Inflammatory macrophage (primary cell): ENCODE measurements at regions not wholly inside any gene's neighbourhood (a gene's known extent, or its start where the extent isn't known, plus 50 kb on each side); places are given as distances from the start of the nearest gene placed in this dataset.
A peak's percentile ranks its signal among the peaks of the same experiment; 100 is the strongest.

Experiments
- DNase-seq, 2 donors: peaks; one replicate each; pipeline ENCODE4 v3.0.0-alpha.2; 2020 to 2022

DNA sequence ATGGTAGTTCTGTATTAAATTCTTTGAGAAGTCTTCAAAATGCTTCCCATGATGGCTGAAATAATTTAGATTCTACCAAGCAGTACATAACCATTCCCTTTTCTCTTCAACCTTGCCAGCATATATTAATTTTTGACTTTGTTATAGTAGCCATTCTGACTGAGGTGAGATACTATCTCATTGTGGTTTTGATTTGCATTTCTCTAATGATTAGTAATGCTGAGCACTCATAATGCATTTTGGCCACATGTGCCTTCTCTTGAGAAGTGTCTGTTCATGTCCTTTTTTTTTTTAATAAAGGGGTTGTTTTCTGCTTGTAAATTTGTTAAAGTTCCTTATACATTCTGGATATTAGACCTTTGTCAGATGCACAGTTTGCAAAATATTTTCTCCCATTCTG is 173.9 kb downstream of the CALCRL start:
- DNase-seq = no peak

DNA sequence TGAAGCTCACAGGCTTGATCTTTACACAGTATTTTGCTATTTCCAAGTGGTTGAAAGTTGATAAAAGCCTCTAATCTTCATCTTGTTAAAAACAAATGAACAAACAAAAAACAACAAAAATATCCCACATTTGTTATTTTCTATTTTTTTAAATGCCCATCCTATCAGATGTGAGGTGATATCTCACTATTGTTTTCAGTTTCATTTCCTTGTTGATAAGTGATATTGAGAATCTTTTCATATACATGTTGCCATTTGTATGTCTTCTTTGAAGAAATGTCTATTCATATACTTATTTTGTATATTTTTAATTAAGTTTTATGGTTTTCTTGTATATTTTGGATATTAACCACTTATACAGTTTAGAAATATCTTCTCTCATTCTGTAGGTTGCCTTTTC is 175.8 kb downstream of the CALCRL start:
- no peak for DNase-seq

DNA sequence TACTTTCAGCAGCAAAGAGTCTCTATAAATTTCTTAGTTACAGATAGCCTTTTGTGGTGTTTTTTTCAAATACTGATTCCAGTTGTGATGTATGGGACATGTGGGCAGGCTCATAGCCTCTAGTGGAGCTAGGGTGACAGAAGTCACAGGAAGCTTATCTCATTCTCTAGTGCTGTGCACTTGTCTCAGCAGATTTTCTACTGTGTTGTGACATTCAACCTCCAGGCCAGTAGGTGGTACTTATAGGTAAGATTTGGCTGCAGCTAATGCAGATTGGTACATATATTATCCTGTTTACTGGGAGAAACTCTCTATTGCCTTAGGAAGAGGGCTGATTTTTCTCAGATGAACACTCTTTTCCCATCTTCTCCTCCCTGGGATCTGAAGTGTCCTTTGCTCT is 176.2 kb downstream of the CALCRL start:
- DNase-seq = no peak

DNA sequence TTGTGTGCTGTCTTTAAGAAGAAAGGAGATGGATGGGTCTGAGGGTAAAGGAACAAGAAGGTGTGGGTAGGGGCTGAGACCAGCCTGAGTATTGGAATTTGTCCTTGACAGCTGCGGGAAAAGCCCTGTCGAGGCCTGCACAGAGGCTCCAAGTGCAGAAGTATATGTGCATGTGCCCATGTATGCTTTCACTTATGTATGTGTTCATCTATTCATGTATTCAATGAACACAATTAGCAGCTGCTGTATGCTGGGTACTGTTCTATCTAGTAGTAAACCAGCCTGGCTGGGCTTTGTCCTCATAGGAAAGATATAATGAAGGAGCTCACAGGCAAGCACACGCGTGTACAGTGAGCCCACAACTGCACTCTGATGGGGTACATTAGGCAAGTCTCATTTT is 181.4 kb downstream of the CALCRL start:
- DNase-seq = no peak

DNA sequence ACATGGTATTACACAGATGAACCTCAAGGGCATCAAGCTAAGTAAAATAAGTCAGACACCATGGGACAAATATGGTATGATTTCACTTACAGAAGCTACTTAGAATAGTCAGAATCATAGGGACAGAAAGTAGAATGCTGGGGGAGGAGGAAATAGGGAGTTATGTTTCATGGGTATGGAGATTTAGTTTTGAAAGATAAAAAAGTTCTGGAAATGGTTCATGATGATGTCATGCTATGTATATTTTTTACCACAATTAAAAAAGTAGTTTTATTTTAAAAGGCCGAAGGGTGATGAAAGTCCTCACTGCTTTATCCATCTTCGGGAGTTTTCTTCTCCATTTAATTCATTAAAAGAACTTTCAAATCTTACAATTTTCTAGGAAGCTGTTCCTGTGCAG is 181.9 kb downstream of the CALCRL start:
- DNase-seq = no peak

DNA sequence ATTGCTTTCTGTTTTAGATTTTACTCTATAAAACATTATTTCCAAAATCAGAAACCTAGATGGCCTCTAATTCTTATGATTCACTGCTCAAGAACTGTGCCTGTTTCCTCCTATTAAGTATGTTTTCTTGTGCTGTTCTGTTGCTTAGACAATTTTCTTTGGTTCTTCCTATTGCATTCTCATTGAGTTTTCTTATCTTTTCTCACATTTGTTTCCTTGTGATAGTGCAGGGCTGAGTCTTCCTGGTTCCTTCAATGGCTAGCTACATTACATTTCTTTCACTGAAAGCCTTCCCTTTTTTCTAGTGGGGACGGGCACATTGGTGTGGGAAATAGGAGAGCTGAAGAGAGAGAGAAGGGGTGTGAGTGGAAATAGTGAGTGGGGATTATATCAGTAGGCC is 183.4 kb downstream of the CALCRL start:
- no peak for DNase-seq

DNA sequence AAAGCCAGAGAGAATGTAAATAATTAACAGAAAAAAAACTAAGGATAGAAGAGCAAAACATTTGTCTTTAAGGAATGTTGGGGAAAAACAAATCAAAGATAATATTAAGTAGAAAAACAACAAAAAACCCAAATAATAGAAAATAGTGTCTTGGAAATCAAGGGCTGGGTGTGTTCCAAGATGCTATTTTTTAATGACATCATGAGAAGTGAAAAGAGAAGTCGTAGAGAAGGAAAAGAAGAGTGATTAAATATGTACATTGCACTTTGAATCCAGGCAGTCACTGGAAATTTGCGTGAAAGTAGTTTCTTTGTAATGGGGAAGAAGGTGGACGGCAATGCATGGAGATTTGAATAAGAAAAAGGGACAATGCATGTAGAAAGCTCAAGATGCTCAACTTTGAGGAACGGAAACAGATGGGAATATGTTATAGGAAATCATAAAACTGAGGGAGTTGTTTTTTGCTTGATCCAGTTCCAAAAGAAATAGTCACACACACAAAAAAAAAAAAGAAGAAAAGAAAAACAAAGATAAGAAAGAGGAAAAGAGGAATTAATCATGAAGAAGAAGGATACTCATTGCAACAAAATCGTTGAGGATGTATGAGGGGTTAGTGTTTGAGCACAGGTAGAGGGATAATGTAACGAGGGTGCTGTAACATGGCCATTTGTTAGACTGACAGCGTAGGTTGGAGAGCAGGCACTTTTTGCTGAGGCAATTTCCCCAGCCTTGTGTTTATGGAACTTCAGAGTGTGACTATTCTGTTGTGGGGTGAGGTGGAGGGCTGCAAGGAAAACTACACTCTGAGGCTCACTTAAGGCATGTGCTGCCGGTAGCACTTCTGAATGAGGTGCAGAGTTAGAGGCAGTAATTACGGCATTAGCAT is 184.1 kb downstream of the CALCRL start:
- DNase-seq = no peak

DNA sequence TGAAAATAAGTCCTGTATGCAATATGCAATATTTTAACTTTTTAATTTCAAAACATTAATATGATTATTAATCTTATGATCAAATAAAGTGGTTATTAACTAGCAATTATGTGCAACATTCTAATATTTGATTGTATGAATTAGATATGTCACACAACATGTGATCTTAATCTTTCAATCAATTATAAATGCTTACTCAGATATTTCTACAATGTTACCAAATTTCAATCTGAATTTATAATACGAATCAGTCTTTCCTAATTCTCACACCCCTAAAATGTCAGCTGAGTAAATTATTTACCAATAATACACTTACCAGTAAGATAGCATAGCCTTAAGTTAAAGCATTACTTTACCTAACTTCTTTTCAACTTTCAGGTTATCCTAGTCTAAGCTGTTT is 186.3 kb downstream of the CALCRL start:
- DNase-seq = no peak

DNA sequence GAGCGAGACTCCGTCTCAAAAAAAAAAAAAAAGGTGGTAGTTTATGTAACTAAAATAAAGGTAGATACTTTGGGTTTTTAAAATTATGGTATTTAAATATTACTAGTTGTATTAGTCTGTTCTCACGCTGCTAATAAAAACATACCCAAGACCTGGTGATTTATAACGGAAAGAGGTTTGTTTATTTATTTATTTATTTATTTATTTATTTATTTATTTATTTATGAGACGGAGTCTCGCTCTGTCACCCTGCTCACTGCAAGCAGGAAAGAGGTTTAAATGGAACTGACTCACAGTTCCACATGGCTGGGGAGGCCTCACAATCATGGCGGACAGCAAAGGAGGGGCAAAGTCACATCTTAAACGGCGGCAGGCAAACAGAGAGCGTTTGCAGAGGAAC is 196.0 kb downstream of the CALCRL start:
- DNase-seq = no peak

DNA sequence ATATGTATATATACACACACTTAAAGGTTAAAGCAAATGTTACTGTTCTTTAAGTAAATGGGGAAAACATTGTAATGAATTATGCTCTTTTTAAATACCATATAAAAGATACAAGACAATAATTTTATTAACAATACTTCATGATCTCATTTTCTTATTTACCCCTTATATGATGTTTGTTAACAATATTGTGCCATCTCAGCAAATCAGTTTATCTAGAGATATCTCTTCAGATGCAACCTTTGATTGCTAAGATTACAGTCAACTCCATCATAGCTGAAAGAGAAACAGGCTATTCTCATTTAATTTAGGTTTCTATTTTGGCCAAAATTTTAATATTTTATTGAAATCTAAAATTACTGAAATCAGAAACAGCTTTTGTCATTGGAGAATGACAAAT is 197.9 kb downstream of the CALCRL start:
- no peak for DNase-seq

DNA sequence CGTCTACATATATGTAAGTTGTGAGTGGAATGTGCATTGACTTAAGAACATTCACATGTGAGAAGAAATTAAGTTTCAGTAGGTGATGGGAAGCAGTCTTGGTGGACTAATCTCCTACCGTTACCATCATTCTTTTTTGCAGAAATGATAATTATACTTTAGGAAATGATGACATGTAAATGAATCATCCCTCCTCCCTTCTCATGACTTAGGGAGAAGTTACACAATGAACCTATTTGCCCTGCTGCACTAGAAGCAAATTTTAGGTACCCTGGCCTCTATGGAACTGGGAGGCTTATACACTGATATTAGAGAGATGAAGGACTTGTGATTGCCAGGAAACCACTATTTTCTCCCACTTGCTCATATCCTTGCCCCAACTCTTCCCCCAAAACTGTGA is 214.2 kb downstream of the CALCRL start:
- peak; percentile 3 to 4 for DNase-seq

DNA sequence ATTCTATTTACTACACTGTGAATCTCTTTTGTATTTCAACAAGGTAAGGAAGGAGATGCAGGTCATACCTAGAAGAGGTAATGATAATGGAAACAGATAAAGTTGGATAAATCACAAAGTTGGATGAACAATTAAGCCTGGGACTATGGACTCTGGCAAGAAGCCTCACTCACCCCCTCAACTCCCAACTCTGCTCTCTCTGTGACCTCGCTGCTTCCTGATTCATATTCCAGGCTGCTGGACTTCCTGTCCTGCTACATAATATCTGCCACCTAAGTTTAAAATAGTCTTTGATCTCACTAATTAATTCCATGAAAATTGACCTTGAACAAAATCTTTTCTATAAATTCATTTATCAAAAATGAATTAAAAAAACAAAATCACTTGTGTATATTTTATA is 215.3 kb downstream of the CALCRL start:
- DNase-seq = no peak

DNA sequence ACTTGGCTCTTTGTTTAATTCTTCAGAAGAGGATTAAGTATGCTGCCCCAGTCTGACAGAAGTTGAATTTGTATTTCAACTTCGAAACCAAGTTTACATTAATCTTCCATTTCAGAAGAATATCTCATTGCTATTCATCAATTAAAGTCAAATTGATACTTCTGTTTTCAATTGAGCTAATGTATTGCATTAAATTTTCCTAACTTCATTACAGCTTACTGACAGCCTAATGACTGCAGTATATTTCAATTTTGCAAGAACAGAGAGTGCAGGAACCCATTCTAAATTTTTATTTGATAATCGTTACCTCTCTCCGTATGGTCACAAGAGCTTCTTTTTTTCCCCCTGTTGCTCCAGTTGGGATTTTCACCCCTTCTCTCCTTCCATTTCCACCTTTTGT is 218.0 kb downstream of the CALCRL start:
- no peak for DNase-seq

DNA sequence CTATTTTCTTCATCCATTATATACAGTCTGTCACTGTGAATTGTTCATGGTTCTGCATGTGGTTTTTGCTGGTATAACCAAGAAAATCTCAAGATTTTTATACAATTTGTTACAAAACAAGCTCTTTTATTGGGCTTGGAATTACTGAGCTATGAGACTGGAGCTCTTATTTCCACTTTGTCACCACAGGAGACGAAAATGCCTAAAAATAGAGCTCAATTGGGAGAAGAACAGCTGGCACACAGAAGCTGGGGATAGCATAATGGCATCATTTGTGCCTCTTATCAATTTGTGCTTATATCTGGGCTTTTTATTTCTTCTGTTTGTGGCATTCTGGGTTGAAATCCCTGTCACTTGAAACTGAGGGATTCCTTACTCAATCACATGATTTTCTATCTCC is 219.1 kb downstream of the CALCRL start:
- no peak for DNase-seq

DNA sequence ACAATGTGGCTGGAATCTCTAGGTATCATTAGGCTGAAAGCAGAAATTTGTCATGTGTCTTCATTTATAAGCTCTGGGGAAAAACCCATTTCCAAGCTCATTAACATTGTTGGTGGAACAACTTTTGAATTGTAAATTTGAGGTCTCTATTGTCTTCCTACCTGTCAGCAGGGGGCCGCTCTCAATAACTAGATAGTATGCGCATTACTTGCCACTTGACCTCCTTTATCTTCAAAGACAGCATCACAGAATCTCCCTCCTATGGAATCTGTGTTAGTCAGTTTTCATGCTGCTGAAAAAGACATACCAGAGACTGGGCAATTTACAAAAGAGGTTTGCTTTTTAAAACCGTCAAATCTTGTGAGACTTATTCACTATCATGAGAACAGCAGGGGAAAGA is 223.1 kb downstream of the CALCRL start:
- DNase-seq = no peak

DNA sequence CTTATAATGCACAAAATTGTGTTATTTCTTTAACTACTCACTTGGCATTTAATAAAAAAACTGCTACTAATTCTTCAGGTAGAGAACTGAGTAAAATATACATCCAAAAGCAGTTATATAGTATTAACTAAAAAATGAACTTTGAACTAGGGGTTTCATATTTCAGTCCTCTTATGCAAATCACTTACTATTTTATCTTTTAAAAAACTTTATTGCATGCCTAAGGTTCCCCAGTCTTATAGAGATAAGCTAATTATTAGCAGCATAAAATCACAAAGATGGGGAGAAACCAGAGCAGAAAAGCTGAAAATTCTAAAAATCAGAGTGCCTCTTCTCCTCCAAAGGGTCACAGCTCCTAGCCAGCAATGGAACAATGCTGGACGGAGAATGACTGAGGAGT is 228.0 kb downstream of the CALCRL start:
- DNase-seq = no peak

DNA sequence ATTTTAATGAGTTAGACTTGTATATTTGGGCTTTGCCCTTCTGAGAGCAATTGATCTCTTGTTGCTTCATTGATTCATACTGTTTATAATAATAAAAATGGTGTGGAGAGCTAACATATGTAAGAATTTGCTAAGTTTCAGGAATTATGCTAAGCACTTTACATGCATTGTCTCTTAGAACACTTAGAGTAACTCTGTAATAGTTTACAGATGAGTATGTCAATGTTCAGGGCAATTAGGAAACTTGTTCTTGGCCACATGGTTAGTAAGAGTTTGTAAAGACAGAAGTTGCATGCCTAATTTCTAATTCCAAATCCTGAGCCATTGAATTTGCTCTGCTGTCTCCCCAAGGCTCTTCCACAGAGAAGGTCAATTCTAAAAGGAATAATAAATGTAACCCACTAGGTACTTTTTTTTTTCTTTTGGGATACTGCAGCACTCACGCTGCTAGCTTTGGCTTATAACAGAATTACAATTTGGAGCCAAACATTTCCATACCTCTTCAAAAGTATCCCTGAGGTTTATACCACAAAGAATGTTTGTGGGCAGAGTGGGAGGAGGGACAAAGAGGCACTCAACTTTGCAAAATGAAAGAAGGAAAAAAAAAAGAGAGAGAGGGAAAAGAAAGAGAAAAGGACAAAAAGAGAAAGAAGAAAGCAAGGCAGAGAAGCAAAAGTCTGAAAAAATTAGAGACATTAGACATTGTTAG is 232.4 kb downstream of the CALCRL start:
- DNase-seq = no peak

DNA sequence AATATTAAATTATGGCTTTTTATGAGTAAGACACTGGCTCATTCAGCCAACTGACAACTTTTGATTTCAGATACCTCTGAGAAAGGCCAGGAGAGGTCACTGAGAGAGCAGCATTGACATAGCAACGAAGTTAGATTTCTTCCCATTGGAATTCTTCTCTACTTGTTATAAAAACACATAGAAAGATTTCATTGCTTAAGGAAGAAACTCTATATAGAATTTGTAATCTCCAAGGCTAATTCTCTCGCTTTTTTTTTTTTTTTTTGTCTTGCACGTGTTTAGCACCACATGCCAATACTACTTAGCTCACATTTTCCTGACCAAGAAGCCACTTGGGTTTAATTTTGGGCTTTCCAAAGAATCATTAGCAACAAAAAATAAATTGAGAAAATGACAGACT is 233.7 kb downstream of the CALCRL start:
- DNase-seq = no peak

DNA sequence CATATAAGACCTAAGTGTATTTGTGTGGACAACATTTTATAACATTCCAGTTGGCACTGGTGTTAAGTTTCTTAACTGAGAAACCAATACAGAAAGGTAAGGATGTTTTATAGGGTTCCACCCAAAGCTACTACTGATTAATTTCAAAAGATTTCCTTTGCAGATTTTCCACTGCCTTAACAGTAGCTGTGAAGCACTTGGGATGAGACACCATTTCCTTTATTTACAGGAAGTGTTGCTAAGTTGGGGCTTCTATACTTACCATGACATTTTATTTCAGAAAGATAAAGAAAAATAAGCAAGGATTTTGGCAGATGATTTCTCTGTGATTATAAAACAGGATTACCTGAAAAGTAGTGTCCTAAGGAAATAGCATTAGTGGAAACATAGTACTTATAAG is 234.3 kb downstream of the CALCRL start:
- DNase-seq = no peak

DNA sequence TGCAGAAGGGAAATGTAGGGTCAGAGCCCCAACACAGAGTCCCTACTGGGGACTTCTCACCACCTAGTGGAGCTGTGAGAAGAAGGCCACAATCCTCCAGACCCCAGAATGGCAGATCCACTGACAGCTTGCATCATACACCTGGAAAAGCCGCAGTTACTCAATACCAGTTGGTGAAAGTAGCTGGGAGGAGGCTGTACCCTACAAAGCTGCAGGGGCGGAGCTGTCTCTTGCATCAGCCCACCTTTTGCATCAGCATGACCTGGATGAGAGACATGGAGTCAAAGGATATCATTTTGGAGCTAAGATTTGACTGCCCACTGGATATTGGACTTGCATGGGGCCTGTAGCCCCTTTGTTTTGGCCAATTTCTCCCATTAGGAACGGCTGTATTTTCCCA is 237.3 kb downstream of the CALCRL start:
- DNase-seq = no peak

DNA sequence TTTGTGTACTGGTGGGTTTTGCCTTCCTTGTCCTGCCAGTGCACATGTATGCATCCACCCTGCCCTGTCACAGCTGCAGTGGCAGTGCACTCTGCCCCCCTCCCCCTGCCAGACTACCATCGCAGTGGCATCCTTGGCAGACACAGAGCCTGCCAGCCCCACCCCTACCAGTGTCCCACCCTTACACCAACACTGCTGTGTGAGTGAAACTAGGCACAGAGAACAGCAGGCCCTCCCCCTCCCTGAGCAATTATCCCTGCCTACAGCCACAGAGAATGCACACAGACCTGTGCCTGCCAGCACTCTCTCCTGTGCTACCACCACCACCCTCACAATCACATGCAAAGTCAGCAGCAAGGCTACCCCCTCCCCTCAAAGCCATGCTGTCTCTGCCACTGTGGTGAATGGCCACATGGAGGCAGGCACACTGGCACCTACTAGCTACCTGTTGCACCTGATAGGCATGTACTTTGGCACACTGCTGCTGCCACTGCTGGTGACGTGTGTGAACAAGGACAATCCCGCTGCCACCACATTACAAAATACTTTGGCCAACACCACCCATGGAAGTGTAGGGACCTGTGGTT is 239.8 kb downstream of the CALCRL start:
- DNase-seq = no peak

DNA sequence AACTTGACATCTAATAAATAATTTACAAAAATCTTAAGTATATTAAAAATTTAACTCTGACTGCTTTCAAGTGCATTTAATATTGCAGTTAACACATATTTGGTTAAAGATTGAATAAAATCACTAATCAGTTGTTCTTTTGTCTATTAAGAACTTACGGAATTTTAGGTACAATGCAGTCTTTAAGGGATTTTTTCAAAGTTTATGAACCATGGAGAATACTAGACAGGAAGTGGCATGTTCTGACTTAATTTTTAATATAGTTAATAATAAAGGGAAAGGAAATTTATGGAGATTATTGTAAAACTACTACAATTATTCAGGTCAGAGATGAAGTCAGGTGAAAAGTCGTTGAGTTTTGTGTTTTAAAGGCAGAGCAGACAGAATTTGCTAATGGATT is 240.9 kb downstream of the CALCRL start:
- no peak for DNase-seq

DNA sequence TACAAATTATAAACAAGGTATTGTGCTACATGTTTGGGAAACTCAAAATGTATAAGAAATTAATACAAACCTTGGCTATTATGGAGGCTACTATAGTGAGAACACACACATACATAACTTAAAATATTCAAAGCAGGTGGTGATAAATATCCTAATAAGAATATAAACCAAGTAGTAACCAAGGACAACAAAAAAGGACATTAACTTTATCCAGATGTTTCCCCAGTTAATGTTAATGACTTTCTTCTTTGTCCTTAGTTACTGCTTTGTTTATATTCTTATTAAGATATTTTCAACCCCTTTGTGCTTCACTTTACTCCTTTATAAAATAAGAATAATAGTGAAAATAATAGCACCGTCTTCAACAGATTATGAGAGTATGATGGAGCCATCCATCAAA is 241.6 kb downstream of the CALCRL start:
- DNase-seq = no peak

DNA sequence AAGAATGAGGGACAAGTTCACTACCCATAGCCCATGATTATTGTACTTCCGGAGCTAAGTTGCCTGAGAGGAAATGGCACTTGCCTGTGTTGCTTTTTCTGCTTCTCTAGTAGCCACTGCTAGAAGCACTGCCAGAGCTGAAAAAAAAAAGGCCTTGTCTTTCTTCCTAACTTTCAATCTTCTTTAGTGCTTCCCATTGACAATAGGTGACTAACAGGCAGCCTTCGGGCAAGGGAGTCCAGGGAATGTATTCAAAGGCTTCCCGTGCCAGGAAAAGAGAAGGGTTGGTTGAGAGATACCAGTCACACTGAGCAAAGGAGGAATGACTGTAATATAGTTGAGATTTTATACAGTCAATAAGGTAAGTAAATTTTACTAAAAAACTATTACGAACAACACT is 242.0 kb downstream of the CALCRL start:
- no peak for DNase-seq
